ENCODE measurements at regions not wholly inside any gene's neighbourhood (a gene's known extent, or its start where the extent isn't known, plus 50 kb on each side); places are given as distances from the start of the nearest gene placed in this dataset.

DNA sequence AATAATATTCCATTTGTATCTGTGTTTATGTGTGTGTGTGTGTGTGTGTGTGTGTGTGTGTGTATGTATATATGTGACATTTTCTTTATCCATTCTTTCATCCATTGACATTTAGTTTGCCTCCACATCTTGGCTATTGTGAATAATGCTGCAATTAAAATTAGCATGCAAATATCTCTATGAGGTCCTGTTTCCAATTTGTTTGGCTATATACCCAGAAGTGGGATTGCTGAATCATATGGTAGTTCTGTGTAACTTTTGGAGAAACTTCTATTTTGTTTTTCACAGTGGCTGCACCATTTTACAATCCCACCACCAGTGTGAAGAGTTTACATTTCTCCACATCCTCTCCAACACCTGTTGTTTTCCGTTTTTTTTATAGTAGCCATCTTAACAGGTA is 53.1 kb downstream of the CH25H start:
- H3K36me3 ChIP-seq, result no peaks in the 10 kb centered on the region
- intact Hi-C loops (cut with DNase I), result no loop called here
- H3K27ac ChIP-seq, result no peak overlapping the region
- H3K27me3 ChIP-seq, result no peaks in the 10 kb centered on the region
- TF ChIP-seq, protein P1, sequence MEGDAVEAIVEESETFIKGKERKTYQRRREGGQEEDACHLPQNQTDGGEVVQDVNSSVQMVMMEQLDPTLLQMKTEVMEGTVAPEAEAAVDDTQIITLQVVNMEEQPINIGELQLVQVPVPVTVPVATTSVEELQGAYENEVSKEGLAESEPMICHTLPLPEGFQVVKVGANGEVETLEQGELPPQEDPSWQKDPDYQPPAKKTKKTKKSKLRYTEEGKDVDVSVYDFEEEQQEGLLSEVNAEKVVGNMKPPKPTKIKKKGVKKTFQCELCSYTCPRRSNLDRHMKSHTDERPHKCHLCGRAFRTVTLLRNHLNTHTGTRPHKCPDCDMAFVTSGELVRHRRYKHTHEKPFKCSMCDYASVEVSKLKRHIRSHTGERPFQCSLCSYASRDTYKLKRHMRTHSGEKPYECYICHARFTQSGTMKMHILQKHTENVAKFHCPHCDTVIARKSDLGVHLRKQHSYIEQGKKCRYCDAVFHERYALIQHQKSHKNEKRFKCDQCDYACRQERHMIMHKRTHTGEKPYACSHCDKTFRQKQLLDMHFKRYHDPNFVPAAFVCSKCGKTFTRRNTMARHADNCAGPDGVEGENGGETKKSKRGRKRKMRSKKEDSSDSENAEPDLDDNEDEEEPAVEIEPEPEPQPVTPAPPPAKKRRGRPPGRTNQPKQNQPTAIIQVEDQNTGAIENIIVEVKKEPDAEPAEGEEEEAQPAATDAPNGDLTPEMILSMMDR (IDR thresholded peaks at IDR 0.05), result no peak
- TF ChIP-seq POLR2A (IDR thresholded peaks at IDR 0.05), result no peak
- no peaks in the 10 kb centered on the region for H3K9me3 ChIP-seq
- DNase-seq, result no peak
- 88 to 89% methylated on average over 1 of the region's 1 CpG for WGBS, 2 donors
- no peaks in the 10 kb centered on the region for H3K4me1 ChIP-seq
- no peak overlapping the region for H3K4me3 ChIP-seq (replicated peaks in 1 of 3)

GRCh38 chr10:89153116-89153515 is 54.0 kb downstream of the CH25H start:
- intact Hi-C loops (cut with DNase I), result no loop called here
- Histone ChIP-seq H3K9me3 (no peaks in the 10 kb centered on the region), H3K27ac (no peak overlapping the region), H3K4me3 (replicated peaks in 1 of 3) (no peak overlapping the region), H3K27me3 (no peaks in the 10 kb centered on the region), H3K4me1 (no peaks in the 10 kb centered on the region), H3K36me3 (no peaks in the 10 kb centered on the region)
- no peak for TF ChIP-seq POLR2A (IDR thresholded peaks at IDR 0.05)
- TF ChIP-seq, protein P1 (IDR thresholded peaks at IDR 0.05), result no peak
- WGBS, 2 donors, result 59 to 70% methylated on average over 3 of the region's 3 CpGs
- no peak for DNase-seq

DNA sequence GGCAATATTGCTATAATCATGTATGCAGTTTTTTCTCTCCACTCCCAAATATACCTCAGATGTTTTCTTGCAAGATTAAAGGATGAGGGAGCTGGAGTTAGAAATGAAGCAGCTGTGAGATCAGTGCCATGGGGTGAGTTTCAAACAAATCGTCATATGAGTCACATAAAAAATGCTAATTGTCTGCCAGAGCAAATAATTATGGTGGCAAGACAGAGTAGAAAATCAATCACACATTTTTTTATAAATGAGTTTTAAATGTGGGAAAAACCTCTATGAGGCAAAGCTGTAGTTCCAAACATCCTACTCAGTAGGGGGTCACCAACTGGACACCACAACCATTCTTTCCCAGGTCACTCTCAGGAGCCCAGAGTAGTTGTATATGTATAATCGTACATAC is 55.3 kb downstream of the CH25H start:
- WGBS, 2 donors, result 76 to 86% methylated on average over 2 of the region's 2 CpGs
- no peaks in the 10 kb centered on the region for H3K9me3 ChIP-seq
- no peaks in the 10 kb centered on the region for H3K4me1 ChIP-seq
- TF ChIP-seq, protein P1 (IDR thresholded peaks at IDR 0.05), result no peak
- DNase-seq, result no peak
- H3K4me3 ChIP-seq (replicated peaks in 1 of 3), result no peak overlapping the region
- H3K27ac ChIP-seq, result no peak overlapping the region
- no peaks in the 10 kb centered on the region for H3K36me3 ChIP-seq
- intact Hi-C loops (cut with DNase I), result no loop called here
- no peaks in the 10 kb centered on the region for H3K27me3 ChIP-seq

DNA sequence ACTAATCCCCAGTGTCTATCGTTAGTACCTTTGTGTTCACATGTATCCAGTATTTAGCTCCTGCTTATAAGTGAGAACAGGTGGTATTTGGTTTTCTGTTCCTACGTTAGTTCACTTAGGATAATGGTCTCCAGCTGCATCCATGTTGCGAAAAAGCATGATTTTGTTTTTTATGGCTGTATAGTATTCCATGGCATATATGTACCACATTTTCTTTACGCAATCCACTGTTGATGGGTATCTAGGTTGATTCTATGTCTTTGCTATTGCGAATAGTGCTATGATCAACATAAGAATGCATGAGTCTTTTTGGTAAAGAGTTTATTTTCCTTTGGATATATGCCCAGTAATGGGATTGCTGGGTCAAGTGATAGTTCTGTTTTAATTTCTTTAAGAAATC is 59.1 kb downstream of the CH25H start:
- no peaks in the 10 kb centered on the region for H3K9me3 ChIP-seq
- intact Hi-C loops (cut with DNase I), result no loop called here
- H3K27ac ChIP-seq, result no peak overlapping the region
- TF ChIP-seq POLR2A (IDR thresholded peaks at IDR 0.05), result no peak
- no peak for DNase-seq
- no peaks in the 10 kb centered on the region for H3K4me1 ChIP-seq
- WGBS, 2 donors, result 91% methylated on average over 5 of the region's 5 CpGs
- no peak overlapping the region for H3K4me3 ChIP-seq (replicated peaks in 1 of 3)
- H3K36me3 ChIP-seq, result no peaks in the 10 kb centered on the region
- no peaks in the 10 kb centered on the region for H3K27me3 ChIP-seq

DNA sequence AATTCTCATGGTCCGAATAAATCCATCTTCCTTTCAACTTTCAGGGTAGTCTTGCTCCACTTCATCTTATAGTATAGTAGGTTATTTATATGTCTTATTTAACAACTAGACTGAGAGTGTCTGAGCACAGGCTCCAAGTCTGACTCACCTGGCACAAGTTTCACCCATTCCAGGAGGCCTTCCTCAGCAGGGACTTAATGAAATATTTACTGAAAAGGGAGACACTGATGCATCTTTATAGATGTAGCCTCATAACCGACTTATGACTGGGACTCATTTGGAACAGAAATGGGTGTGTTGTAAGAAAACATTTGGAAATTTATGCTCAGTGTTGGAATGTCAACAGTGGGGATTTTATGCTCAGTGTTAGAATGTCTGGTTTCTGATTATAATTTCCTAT is 59.9 kb downstream of the CH25H start:
- no peak overlapping the region for H3K4me3 ChIP-seq (replicated peaks in 1 of 3)
- WGBS, 2 donors, result 89 to 94% methylated on average over 2 of the region's 2 CpGs
- TF ChIP-seq, protein P1 (IDR thresholded peaks at IDR 0.05), result no peak
- no peak for TF ChIP-seq POLR2A (IDR thresholded peaks at IDR 0.05)
- no peak overlapping the region for H3K27ac ChIP-seq
- H3K27me3 ChIP-seq, result no peaks in the 10 kb centered on the region
- intact Hi-C loops (cut with DNase I), result no loop called here
- H3K9me3 ChIP-seq, result no peaks in the 10 kb centered on the region
- H3K36me3 ChIP-seq, result no peaks in the 10 kb centered on the region
- H3K4me1 ChIP-seq, result no peaks in the 10 kb centered on the region
- DNase-seq, result no peak

- 63 to 74% methylated on average over 4 of the region's 4 CpGs for WGBS, 2 donors
- DNase-seq, result no peak
- no peaks in the 10 kb centered on the region for H3K9me3 ChIP-seq
- no peaks in the 10 kb centered on the region for H3K4me1 ChIP-seq
- intact Hi-C loops (cut with DNase I), result no loop called here
- H3K27ac ChIP-seq, result no peak overlapping the region
- H3K4me3 ChIP-seq (replicated peaks in 1 of 3), result no peak overlapping the region
- H3K36me3 ChIP-seq, result no peaks in the 10 kb centered on the region
- H3K27me3 ChIP-seq, result no peaks in the 10 kb centered on the region
- TF ChIP-seq, protein P1 (IDR thresholded peaks at IDR 0.05), result no peak
- no peak for TF ChIP-seq POLR2A (IDR thresholded peaks at IDR 0.05)
Observed at GRCh38 chr10:89144836-89145235, 62.3 kb downstream of the CH25H start.
